ENCODE measurements at regions not wholly inside any gene's neighbourhood (a gene's known extent, or its start where the extent isn't known, plus 50 kb on each side); places are given as distances from the start of the nearest gene placed in this dataset.

DNA sequence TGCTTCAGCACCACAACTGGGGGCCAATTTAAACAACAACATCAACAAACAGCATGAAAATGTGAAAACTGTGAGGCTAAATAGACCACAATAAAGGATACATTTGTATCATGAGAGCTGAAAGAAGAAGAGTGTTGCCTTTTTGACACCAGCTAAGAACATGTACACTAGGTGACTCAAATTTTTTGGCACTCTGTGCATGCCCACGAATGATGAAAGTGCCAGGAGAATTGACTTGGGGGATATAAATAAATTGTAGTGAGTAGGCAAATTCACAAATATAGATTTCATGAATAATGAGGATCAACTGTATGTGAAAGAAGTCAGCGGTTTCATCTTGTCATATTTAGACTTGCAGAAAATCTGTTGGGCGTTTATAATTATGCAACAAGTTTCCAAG is 1388.0 kb upstream of the LRRTM1 start:
- no peak for DNase-seq (ENCODE audit: low read depth)

DNA sequence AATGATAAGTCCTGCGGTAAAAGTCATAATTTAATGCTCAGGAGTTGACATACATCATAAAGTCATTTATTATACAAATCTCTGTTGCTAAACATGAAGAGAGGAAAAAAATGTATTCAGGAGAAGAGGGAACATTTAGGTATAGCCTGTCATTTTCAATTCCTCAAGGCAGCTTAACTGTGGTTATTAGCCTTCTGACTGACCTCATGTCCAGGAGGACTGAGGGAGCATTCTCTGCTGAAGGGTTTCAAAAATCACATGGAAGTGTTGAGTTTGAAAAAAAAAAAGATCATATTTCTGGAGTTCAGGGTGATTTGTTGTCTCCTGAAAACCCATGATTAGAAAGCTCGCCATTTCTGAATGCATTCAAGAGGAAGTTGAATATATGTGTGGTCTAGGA is 1371.1 kb upstream of the LRRTM1 start:
- DNase-seq (ENCODE audit: low read depth): no peak

GRCh38 chr2:81672923-81673322 is 1368.4 kb upstream of the LRRTM1 start:
- DNase-seq (ENCODE audit: low read depth): no peak

DNA sequence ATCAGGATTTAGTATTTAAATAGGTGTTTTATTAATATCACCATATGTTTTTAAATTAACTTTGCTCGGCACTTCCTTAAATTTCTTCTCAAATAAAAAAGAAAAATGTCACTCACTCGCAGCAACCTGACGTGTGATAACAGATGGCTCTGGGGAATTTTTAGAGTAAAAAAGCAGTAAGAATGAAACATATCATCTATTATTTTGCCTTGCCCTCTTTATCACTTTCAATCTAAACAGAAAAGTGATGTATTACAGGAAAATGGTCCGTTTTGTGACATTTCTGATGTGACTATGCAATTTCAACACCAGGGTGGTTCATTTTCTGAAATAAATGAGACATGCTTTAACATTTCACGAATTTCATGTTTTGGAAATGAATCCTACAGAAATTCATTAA is 1368.0 kb upstream of the LRRTM1 start:
- DNase-seq (ENCODE audit: low read depth): no peak

GRCh38 chr2:81670885-81671284 is 1366.3 kb upstream of the LRRTM1 start:
- DNase-seq (ENCODE audit: low read depth): no peak

GRCh38 chr2:81661081-81661480 is 1356.5 kb upstream of the LRRTM1 start:
- no peak for DNase-seq (ENCODE audit: low read depth)

DNA sequence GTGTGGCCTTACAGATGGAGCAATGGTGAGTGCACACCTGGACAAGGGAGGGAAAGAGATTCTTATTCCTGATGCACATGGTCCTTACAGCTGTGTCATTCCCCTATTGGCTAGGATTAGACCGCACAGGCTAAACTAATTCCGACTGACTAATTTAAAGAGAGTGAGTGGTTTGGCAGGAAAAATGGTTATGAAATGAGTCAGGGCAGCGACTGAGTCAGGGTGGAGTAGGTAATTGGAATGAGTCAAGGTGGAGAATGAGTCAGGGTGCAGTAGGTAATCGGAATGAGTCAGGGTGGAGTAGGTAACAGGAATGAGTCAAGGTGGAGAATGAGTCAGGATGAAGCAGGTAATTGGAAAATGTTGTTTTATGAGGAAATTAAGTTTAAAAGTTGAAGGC is 1353.7 kb upstream of the LRRTM1 start:
- DNase-seq (ENCODE audit: low read depth): no peak

GRCh38 chr2:81650048-81650971 is 1345.8 kb upstream of the LRRTM1 start:
- no peak for DNase-seq (ENCODE audit: low read depth)

GRCh38 chr2:81648806-81649205 is 1344.3 kb upstream of the LRRTM1 start:
- no peak for DNase-seq (ENCODE audit: low read depth)

DNA sequence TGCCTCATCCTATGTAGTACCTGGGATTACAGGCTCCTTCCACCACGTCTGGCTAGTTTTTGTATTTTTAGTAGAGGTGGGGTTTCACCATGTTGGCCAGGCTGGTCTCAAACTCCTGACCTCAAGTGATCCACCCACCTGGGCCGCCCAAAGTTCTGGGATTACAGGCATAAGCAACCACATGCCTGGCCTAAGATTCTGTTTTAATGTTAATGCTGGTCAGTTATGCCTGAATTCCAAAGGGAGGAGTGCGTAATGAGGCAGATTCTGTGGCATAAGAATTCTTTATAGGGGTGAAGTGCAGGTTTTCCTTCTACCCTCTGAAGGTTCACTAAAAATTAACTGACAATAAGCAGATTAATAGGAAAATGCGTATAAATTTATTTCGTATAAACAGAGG is 1343.8 kb upstream of the LRRTM1 start:
- DNase-seq (ENCODE audit: low read depth): no peak

DNA sequence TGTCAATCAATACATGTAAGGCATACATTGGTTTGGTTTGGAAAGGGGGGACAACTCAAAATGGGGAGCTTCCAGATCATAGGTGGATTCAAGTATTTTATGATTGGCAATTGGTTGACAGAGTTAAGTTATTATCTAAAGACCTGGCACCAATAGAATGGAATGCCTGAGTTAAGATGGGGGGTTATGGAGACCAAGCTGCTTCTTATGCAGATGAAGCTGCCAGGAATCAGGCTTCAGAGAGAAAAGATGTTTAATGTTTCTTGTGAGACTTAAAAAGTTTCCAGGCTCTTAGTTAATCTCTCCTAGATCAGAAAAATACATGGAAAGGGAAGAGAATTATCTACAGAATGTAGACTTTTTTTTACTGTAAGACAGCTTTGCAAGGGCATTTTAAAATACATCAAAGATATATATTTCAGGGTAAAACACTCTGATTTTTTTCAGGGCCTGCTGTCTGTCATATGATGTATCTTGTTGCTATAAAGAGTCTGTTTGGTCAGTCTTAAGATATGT is 1343.2 kb upstream of the LRRTM1 start:
- no peak for DNase-seq (ENCODE audit: low read depth)

DNA sequence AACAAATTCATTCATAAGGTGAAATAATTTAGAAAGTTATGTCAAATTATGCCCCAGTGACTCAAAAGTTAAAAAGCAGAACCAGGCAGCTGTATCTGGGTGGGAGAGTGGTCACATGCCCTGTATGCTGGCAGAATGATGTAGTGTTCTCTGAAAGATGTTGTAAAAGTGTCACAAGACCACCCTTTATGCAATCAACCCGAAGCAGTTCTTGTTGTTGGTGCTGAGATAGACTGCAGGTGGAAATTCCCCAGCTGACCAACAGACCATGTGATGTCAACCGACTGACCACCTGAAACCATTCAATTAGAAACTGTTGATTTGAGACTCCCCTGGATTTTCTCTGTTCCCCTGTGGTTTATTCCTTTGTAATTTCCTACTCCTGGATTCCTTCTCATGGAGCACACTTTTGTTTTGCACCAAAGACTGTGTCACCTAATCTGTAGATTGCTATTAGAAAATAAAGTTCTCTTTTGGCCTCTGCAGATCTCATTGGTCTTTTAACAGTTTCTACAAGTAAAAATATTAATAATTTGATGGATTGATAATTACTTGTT is 1341.3 kb upstream of the LRRTM1 start:
- no peak for DNase-seq (ENCODE audit: low read depth)

DNA sequence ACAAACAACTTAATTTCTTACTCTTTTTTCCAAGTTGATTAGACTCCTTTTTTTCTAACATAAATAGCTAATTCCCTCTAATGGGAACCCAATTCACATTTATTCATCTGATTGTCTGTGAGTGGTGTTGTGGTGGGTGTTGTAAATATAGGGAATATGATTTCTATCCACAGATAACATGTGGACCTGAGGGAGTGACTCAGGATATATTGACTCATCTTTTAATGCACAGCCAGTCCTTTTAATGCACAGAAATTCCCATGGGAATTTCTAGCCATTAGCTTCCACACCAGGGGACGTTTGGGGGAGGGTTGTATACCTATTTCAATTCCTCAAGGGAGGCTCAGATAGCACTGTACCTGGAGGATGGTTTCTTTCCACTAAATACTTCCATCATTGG is 1339.6 kb upstream of the LRRTM1 start:
- no peak for DNase-seq (ENCODE audit: low read depth)

- no peak for DNase-seq (ENCODE audit: low read depth)
Observed at GRCh38 chr2:81624825-81625224, 1320.3 kb upstream of the LRRTM1 start.

DNA sequence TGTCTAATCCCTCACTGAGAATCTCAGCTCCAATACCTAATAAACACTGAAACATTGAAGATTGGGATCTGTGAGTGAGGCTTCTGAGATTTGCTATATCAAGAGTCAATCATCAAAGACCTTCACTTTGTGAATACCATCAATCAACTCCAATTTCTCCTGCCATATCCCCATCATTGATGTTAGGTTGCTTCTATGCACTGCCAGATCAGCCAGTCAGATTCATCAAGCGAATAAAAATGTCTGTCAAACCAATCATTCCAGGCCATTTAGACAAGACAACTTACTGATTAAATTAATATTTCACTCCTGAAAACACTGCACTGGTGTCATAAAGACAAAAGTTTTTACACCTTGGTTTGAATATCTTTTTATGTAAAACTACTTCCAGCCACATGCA is 1295.5 kb upstream of the LRRTM1 start:
- no peak for DNase-seq (ENCODE audit: low read depth)

DNA sequence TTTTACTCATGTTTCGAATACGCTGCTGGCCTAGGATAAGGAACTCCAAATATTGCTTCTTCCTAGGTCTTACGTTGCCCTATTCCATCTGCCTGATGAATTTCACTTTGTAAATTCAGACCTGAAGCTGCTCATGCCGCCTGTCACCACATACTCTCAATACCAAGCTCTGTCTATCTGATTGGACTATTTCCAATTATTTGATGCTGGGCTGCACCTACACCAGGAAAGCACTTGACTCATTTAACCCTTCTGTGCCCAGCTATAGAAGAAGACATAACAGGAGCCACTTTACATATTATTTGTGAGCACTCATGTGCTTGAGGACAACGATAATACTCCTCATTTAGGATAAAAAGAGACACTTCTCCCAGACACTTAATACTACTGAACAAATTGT is 1293.9 kb upstream of the LRRTM1 start:
- DNase-seq (ENCODE audit: low read depth): no peak

DNA sequence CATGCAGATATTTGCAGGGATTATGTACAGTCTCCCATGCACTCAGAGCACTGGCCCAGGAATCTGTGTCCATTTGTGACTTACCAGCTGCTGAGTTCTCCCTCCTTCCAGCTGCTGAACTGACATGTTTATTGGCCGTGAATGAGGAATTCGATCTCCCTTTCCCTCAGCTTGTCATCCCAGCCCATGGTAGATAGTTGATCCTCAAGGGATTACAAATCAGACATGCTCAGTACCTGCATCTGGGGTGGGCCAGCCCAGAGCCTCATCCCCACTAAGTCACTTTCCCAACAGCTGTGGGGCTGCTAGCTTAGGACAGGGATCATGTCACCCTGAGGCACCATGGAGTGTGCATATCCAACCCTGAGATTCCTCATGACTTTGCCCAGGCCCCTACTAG is 1284.9 kb upstream of the LRRTM1 start:
- DNase-seq (ENCODE audit: low read depth): no peak

- DNase-seq (ENCODE audit: low read depth): no peak
Observed at GRCh38 chr2:81583311-81584108, 1279.0 kb upstream of the LRRTM1 start.

- no peak for DNase-seq (ENCODE audit: low read depth)
Observed at GRCh38 chr2:81576713-81577112, 1272.2 kb upstream of the LRRTM1 start.

DNA sequence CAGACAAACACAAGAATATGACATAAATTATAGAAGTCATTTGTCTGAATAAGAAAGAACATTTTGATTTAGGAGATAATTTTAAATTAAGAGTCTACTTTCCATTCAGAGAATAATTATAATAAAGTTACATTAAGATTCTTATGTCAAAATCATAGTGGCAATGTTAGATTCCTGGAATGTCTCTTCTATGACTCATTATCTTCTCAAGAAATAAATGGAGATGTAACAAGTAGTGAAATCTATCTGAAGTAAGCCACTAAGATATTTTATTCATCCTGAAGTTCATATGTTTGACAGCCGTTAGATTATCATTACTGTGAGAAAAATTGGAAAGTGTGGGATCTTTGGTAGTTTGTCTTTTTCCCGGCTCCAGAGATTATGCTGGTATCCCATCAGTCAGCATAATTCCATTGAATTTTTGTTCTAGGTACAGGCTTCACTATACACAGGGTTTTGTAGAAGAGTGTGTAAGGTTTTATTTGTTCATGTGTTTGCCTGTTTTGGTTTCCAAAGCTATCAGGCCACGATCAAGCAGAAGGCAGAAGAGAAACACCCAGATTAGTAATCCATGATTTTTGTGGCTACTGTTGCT is 1246.6 kb upstream of the LRRTM1 start:
- no peak for DNase-seq (ENCODE audit: low read depth)

DNA sequence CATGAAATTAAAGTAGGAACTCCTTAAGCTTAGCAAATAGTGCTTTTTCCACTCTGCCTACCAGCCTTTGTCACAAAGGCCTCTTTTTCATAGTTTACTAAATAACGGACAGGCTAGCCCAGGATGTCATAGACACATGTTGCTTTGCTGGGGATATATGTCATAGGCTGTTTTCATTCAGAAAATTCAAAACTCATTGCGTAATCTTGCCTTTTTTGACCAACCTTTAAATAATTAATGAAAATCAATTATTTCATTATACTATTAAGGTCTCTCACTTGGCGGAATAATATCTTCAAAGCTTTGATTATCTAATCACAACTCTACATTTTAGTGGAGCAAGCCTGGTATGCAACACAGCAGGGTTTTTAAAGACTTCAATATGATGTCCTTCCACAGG is 1245.7 kb upstream of the LRRTM1 start:
- DNase-seq (ENCODE audit: low read depth): no peak

GRCh38 chr2:81549646-81550045 is 1245.1 kb upstream of the LRRTM1 start:
- no peak for DNase-seq (ENCODE audit: low read depth)

All from stimulated activated CD8-positive, alpha-beta memory T cell treated with anti-CD3 and anti-CD28 coated beads, Interleukin-15, amount 100 ng/mL, for 1 hour (primary cell).